Keratinocyte (primary cell): ENCODE measurements at regions not wholly inside any gene's neighbourhood (a gene's known extent, or its start where the extent isn't known, plus 50 kb on each side); places are given as distances from the start of the nearest gene placed in this dataset.

Experiments
- CTCF ChIP-seq, 3 experiments: IDR thresholded peaks in 1 of 3; conservative IDR thresholded peaks in 1 of 3; optimal IDR thresholded peaks in 1 of 3; 2 replicates in 2 of 3; 3 replicates in 1 of 3; pipeline versions ENCODE3 to v1.5.1; 2011; ENCODE audit warnings: low read length in 3 of 3, mild to moderate bottlenecking in 3 of 3, moderate library complexity in 2 of 3, control low read depth in 1 of 3, inconsistent platforms in 1 of 3; ENCODE audit not compliant: insufficient read depth in 2 of 3; ENCODE audit errors: extremely low read depth in 1 of 3
- EZH2 ChIP-seq: IDR thresholded peaks from one replicate; pipeline ENCODE4 v1.6.1; 2012; ENCODE audit warnings: inconsistent platforms, mild to moderate bottlenecking, low read length, moderate library complexity

GRCh38 chr3:194219826-194220410 is 84.0 kb downstream of the HES1 start:
- TF ChIP-seq CTCF (optimal IDR thresholded peaks at IDR 0.05 in 1 of 3, IDR thresholded peaks at IDR 0.05 in 1 of 3, conservative IDR thresholded peaks at IDR 0.05 in 1 of 3; ENCODE audit: extremely low read depth in 1 of 3, insufficient read depth in 2 of 3, low read length in 3 of 3): no peak
- no peak for TF ChIP-seq EZH2
